NCI-H2107 treated with DMSO at 0.1 percent for 48 hours (cell line): ENCODE measurements at regions not wholly inside any gene's neighbourhood (a gene's known extent, or its start where the extent isn't known, plus 50 kb on each side); places are given as distances from the start of the nearest gene placed in this dataset.

ENCODE experiments used
- DNase-seq: peaks from one replicate; lab custom pipeline; 2025; ENCODE audit not compliant: unreplicated experiment; lab: John Stamatoyannopoulos, UW

DNA sequence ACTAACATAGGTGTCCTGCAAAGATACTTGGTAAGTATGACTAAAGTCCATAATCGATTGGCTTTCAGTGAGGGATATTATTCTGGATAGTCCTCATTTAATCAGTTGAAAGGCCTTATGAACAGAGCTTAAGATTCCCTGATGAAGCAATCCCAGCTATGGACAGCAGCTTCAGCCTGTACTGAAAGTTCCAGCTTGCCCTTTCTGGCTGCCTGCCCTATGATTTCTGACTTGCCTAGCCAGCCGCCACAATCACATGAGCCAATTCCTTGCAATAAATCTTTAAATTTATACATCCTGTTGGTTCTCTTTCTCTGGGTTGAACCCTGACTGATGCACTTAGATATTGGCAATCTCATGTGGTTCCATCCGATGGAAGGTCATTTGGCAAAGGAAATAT, 759.0 kb upstream of the API5 start:
- no peak for DNase-seq

DNA sequence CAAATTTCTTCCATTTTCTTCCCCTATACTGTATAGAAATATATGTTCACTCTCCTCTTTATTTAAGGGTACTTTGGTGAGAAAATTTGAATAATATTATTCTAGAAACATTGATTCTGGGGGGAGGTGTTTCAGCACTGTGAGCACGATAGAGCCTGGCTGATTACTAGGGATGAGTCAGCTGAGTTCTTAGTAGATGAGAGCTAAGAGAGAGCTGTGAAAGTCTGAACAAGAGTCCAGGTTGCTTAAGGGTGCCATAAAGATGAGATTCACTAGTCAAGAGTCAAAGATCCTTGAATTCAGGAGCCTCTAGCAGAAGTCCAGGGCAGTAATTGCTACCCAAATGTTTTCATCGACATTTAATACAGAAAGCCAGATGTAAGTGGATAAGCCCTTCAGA, 756.6 kb upstream of the API5 start:
- no peak for DNase-seq

DNA sequence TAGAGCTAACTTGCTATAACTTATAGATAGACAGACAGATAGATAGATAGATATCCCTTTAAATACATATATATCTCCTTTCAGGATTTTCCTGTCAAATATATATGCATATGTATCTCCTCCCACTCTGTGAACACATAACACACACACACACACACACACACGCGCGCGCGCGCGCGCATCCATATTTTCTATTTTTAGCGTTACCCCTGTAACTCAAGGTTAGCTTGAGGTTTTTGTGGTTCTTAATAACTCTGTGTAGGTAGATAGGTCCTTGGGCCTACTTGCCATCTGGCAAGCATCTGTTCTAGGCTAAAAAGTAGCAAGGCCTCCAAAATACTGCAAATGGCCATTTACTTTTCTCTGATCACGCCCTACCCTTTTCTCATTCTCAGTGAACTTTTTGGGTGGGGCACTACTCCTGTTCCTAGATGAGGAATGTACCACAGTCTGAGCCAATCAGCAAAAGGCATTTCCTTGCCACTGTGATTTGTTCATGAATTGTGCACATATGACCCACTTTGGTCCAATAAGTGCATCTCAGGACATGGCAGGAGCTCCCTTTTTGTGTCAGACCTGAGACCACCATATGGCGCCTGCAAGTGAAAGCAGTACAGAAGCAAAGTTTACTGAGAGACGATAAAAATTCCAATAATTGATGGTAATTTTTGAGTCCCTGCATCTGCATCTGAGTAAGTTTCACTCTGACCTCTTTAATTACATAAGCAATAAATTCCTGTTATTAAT, 740.5 kb upstream of the API5 start:
- DNase-seq: no peak

DNA sequence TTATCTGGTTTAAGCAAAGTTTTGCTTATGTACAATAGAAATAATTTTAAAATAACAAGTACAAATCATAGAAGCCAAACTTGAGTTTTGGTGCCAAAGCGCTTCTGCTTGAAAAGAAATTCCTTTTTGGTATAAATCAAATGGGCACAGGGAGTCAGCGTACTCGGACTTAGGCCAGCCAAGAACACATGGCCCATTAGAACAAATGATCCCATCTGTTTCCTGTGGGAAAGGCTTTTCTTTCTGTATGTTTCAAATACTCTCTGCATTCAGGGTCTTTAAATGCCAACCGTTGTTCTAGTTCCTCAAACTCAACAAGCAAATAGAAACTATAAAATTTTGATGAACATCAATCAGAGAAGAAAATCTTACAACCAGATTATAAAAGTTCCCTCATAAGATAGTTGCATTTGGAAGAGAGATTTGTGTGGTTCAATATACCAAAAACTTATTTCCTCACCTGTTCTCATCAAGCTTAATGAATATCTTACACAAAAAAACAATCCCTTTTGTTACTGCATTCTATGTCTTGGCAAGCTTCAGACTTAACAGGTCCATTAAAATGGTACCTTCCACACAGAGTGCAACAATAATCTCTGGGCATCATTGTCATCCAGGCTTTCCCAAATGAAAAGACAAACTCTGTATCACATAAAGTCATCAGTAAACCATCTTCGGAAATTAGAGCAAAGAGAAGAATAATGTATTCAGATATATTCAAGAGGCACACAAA, 739.8 kb upstream of the API5 start:
- no peak for DNase-seq

DNA sequence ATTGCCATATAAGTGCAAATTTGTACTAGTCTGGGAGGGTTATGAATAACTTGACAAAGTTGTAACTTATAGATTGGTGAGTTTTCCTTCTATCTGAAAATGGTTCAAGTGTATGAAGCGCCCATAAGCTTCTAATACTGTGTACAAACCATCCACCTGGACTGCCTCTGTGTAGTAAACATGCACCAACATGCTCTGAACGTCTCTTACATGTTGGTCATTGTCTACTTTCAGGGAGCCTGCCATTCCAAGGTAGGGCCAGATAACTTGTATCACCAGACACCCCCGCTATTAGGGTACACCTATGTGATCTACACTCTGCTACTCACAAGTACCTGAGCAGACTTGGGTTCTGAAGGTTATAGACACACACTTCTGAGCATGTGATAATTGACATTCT, 735.5 kb upstream of the API5 start:
- no peak for DNase-seq

DNA sequence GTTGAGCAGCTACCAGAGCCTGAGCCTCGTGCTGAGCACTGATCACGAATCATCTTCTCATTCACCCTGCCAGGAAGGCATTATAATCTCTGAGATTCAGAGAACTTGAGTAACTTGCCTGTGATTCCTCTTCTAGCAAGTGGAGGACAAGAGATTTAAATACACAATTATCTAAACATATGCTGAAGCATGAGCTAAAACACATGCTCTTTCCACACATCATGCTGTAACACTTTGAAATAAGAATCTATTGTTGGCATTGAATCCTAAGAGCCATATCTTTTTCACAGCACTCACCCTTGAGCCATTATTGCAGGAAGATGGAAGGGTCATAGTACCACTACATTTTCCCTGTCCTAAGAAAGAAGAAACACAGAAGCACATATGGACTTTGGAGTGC, 722.5 kb upstream of the API5 start:
- no peak for DNase-seq

DNA sequence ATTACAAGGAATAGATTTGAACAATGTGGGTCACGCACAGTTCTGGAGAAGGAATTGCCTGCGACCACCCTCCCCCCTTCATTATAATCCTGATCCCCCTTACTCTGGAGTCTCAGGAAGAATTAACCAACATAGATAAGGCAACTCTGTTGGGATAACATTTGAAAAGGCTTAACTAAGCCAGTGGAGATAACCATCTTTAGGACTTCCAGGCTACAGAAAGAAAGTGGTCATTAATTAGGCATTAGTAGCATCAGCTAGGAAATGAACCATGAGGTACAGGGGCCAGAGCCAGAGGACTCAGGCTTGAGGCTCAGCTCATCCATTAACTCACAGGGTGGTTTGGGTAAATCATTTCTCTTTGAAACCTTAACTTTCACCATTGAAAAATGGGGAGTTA, 720.0 kb upstream of the API5 start:
- DNase-seq: no peak

DNA sequence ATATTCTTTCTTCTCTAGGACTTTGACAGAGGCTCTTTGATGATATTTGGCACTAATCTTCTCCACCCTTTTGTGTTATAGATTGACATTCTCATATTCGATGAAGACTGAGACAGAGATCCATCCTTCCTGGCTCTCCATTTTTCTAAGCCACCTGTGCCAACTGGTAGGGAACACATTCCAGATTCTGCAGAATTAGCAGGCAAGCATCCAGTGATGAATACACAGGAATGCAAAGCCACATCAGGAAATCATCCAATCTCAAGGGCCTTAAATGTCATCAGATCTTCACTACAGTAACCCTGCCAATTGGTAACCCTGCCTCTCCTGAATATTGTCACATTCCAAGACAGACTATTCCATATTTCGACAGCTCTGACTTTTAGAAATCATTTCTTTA, 718.4 kb upstream of the API5 start:
- DNase-seq: no peak

DNA sequence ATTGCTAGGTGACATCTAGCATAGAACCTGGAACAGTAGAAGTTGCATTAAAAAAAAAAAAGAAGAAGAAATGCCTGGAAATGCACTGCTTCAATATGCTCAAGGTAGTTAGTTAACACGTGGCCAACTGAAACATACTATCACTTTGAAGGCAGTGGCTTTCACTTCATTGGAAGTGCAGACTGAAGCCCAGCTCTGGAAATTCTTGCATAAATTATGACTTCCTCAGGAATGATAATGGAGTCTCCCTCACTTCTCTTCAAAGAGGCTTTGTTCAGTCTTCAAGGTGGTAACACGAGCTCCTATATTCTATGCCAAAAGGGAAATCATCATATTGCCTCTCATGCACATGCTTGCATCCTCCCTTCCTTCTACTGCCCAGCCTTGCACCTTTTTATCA, 715.9 kb upstream of the API5 start:
- no peak for DNase-seq

DNA sequence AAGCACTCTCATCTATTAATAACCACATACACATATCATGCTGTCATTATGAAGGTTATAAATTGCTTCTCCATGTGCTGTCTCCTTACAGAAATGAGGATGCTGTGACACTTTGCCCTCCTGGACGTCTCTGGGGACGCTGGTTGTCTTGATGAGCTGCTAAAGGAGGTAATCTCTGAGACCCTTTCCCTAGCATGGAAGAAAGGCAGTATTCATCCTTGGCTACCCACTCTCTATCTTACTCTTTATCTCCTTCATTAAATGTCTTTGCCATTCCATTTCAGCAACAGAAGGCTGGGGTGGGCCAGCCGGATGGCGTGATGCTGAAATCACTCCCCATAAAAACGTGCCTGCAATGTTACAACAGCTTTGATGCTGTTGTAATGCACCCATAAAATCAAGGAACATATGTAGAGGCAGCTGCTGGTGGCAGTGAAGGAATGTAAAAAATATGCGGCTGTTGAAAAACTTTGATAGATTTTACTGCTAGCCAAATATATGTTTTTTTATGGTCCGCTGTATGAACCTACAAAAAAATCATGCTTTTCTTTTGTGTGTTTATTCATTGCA, 715.1 kb upstream of the API5 start:
- no peak for DNase-seq

DNA sequence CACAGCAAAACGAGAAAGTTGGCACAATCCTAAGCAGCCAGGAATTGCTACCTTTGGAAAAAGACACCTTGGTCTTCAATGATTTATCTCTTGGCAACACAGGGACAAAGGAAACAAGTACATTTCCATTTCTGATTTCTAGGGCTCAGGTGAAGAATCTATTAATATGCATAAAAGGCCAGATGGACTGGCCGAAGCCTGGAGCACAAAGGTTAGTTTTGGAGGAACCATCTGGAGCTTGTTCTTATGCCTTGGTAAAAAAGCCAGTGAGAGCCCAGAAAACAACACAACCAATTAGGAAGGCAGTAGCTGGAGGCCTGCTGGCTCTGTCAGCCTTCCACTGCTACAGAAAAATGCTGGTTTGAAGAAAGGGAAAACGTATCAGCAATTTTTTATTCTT, 713.5 kb upstream of the API5 start:
- DNase-seq: no peak

DNA sequence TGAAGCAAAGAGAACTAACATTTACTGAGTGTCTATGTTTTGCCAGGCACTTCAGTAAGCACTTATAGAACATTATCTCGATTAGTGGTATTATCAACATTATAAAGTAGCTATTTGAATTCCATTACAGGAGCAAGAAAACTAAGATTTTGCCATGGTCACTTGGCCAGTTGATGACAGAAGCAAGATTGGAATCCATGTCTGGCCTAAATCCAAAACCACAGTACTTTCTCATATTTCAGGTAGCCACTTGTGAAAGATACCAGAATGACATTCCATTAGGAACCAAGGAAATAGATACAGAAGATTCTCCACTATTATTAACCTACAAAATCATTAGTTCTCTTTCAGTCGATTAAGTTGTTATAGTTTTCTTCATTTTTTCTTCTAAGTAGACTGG, 691.0 kb upstream of the API5 start:
- no peak for DNase-seq

DNA sequence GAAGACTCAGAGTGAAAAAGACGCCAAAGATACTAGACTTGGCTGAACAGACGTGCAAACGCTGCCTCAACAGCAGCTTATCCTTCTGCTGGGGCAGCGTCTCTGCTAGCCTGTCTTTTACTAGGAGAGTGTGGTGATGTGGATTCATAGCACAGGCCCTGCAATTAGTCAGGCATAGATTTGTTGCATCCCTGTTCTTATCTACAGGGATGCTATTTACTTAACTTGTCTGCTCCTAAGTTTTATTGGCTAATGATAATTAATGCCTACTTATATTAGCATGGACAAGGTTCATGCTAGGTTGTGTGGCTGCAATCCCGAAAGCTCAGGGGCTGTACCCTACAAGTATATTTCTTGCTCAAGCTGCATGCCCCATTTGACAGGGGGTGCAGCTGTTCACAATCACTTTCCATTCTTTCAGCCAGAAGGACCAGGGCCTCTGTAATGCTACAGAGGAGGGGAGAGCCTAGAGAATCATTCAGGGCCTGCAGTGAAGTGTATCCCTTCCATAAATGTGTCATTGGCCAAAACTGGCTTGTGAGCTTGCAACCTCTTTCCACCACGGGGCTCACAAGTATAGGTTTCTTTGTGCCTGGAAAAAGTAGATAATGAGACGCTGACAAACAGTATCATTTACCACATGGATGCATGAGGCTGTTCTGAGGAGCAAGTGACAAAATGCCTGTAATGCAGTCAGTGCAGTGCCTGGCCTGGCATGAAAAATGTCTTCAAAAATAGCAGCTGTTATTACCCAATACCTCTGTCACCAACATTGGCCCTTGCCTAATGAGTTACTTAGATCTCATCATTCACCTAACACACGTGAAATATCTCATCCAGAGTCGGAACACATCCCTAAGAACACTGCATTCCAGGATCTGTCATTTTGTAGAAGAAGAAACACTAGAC, 685.8 kb upstream of the API5 start:
- no peak for DNase-seq

DNA sequence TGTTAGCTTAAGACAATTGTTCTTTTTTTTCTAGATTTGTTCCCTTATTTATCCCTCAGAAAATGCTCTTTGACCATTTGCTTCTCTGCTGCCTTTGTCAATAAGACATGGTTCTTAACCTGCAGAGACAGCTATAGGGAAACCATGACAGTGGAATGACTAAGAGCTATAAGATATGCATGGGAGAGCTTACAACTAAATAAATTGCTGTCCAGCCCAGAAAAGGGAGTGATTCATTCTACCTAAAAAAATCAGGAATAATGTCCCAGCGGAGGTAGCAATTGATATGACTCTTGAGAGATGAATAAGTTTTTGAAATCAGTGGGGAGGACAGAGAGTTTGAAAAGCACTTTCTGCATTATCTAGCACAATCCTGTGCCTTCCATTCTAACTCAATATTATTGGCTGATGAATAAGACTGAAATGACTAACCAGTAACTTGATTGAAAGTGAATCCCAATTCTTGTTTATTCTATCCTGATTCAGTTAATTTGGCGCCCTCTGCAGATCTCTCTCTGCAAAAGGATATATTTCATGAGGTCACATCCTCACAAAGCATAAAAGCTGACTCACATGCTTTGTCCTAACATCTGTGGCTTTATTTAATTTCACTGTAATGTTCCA, 680.5 kb upstream of the API5 start:
- no peak for DNase-seq

DNA sequence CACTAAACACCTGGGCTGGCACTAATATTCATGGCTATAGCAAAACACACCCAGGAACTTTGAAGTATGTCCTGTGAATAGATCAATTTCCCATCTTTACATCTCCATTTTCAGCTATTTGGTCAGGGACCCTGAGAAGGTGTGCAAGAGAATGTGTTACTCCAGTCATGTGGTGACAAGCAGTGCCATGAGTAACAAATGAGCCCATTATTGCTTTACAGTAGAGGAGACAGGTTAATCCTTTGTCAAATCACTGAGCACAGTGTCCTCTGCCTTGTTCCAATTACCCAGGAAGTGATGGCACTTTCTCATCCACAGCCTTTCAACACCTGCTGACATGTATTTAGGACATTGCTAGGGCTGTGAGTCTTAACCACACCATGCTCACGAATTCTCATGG, 664.8 kb upstream of the API5 start:
- DNase-seq: no peak

DNA sequence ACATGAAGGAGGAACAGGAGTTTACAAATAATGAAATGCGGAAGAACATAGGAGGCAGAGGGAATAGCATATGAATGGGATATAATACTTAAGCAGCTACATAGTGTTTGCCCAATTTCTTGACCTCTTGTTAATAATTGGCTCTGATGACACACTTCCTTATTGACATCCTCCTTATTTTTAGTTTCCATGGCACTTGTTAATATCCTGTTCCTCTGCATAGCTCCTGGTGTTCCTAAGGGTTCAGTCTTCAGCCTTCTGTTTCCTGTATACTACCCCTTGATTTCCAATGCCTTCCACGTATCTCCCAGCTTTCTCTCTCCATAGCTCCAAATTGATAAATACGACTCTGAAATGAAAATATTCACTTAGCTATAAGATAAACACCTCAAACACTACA, 663.8 kb upstream of the API5 start:
- DNase-seq: no peak

DNA sequence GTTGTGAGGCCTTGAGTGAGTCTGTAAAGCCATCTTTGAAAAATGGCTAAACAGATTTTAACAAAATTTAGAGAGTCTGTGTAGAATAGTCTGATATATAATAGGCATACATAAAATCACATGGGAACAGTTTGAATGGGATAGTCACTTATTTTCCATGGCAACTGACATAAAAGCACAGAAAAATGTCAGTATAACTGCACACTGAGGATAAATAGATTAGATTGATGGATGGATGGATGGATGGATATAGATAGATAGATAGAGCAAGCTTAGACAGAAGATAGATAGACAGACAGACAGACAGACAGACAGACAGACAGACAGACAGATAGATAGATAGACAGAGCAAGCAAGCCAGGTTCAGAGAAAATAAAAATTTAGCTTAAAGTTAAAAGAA, 660.2 kb upstream of the API5 start:
- DNase-seq: no peak

DNA sequence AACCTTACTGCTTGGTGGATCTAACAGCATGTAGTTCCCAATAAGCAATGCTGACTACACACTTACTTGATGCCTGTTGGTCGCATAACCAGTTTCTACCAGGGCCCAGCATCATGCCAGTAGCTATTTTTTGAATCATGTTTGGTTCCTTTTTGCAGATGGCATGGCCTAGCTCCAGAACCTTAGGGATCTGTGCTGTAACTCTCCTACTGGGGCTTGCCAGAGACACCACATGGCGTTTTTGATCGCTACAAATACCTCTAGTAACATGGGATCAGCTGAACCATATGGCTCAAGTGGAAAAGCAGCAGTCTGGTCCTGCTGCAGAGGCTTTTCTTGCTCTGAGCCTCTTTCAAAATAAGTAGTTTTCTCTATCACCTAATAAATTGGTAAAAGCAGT, 654.6 kb upstream of the API5 start:
- no peak for DNase-seq

DNA sequence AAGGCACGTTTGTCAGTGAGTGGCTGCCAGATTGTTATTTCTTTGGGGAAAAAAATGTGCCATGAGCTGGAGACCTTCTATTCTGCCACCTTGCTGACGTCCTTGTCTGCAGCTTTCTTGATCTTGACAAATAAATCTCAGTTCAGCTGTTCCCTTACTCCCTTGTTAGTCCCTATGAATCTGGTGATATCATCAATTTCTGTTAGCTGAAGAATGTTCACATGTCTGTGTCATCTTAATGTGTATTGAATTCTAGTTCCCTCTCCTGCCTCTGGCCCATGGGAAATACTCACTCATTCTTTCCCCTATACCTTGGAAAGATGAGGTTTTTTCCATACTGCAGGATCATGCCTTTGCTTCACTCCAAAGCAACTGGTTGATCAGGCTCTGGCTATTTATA, 649.9 kb upstream of the API5 start:
- DNase-seq: no peak

DNA sequence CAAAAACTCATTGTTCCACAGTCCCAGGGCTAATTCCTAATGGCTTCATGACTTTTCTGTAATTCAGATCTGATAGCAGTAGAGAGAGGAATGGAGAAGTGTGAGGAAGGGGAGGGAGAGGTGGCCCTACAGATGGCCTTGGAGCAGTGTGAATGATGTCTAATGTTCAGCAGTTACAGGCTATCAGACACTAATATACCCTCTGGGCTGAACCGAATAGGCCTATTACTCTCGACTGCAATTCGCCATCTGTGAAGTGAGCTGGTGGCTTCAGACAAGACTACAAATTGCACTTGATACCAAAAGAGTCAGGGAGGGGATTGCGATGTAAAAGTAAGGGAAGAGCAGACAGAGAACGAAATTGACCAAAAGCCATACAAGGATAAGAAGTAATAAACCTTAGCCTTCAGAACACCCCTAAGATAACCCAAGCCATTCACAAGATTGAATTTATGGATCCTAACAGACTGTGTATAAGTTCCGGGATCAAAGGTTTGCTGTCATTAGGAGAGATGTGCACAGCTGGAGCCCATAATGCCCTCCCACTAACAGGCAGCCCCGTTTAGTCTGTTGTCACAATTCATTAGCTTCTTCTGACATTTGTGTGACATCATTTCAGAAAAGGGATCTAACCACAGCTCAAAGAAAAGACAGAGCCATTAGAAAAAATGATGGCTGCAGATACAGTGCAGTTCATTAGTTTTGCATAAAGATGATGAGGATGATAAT, 642.4 kb upstream of the API5 start:
- DNase-seq: no peak
